ENCODE measurements at regions not wholly inside any gene's neighbourhood (a gene's known extent, or its start where the extent isn't known, plus 50 kb on each side); places are given as distances from the start of the nearest gene placed in this dataset.

GRCh38 chr2:209044307-209044706 lies 379.5 kb upstream of the MAP2 start:
- no peak for DNase-seq (ENCODE audit: low read depth, low spot score)
- in situ Hi-C loops (cut with HindIII; ENCODE audit: low pct_unique_long_range_greater_than_20kb, low sequenced_read_pairs) = no loop called here

DNA sequence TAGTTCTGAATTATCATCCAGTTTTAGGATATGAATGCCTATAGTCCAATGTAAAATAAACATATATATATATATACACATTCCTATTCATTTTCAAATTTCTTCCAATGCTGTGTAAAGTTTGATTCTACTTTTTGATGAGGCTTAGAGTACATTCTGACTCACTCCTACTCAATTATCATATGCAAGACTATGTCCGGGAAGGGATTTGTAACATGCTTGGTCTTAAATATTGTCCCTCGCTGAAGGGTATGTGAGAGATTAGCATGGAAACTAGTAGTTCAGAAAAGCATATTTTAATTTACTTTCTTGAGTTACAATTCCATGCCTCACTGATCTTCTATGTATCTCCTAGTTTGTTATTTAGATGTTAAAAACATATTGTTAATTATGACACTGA lies 377.7 kb upstream of the MAP2 start:
- DNase-seq (ENCODE audit: low read depth, low spot score) = no peak
- in situ Hi-C loops (cut with HindIII; ENCODE audit: low pct_unique_long_range_greater_than_20kb, low sequenced_read_pairs) = no loop called here

DNA sequence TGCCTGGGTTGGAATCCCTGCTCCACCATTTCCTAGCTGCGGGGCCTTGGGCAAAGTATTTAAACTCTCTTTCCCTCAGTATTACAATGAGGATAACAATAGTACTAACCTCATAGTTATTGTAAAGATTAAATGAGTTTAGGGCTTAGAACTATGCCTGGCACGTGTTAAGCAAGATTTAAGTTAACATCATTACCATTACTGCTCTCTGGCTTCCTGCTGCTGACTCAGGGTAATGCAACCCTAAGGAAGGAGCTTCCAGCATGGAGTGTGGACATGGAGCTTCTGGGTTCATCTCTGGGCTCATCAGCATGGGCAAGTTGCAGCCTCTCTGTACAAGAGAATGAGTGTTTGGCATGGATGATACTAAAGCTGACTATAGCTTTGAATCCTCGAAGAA lies 374.2 kb upstream of the MAP2 start:
- in situ Hi-C loops (cut with HindIII; ENCODE audit: low pct_unique_long_range_greater_than_20kb, low sequenced_read_pairs) = no loop called here
- DNase-seq (ENCODE audit: low read depth, low spot score) = no peak

DNA sequence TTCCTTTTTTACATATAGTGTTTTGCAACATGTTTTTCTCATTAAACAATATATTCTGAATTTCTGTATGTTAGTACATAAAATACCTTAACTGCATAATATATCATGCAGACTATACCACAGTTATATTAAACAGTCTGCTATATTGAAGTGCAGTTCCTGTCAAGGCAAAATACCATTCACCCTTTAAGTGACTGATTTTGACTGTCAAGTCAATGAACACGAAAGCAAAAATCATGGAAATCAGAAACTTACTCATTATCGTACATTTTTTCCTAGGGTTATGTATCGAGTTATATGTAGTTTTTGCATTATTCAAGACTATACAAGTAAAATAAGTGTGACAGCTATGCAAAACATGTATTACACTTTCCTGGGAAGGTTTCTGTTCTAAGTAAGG lies 361.6 kb upstream of the MAP2 start:
- in situ Hi-C loops (cut with HindIII; ENCODE audit: low pct_unique_long_range_greater_than_20kb, low sequenced_read_pairs) = no loop called here
- DNase-seq (ENCODE audit: low read depth, low spot score) = no peak

DNA sequence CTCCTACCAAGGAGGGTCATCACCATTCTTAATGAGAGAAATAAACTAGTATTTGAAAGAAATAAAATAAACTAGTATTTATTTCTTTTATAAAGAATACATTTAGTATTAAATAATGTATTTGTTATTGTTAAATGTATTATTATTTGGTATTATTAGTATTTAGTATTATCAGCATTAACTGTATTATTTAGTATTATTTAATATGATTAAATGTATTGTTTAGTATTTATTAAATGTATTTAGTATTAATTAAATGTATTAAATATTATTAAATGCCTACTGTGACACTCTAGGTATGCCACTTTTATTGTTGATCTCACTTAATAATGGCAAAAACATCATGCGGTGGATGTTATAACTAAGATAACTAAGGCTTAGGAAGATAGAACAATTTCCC lies 353.6 kb upstream of the MAP2 start:
- DNase-seq (ENCODE audit: low read depth, low spot score) = no peak
- in situ Hi-C loops (cut with HindIII; ENCODE audit: low pct_unique_long_range_greater_than_20kb, low sequenced_read_pairs) = no loop called here

GRCh38 chr2:209073151-209073550 lies 350.7 kb upstream of the MAP2 start:
- DNase-seq (ENCODE audit: low read depth, low spot score) = no peak
- in situ Hi-C loops (cut with HindIII; ENCODE audit: low pct_unique_long_range_greater_than_20kb, low sequenced_read_pairs) = no loop called here

DNA sequence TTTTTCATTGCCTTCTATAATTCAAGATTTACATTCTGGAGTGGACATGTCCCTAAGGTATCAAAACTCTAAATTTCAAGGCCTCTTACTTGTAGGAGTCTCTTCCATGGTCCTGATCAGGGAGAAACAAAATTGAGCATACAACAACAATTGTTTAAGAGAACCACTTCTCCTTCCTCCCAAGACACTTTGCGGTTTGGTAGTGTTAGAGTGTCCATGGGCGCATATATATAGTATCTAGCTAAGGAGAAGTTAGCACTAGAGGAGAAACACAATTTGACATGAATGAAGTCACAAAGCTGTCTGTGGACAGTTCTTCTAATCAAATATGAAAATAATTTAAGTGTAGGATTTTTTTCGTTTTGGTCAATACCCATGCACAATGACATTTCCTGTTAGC lies 349.1 kb upstream of the MAP2 start:
- no peak for DNase-seq (ENCODE audit: low read depth, low spot score)
- in situ Hi-C loops (cut with HindIII; ENCODE audit: low pct_unique_long_range_greater_than_20kb, low sequenced_read_pairs) = no loop called here

DNA sequence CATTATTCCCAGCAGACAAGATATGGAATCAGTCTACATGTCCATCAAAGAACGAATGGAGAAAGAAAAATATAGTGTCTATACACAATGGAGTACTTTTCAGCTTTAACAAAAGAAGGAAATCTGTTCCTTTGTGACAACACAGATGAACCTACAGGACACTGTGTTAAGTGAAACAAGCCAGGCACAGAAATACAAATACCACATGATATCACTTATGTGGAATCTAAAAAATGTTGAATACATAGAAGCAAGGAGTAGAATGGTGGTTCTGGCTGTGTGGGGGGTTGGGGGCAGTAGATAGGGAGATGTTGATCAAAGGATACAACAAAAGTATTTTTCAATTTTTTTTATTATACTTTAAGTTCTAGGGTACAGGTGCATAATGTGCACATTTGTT lies 347.7 kb upstream of the MAP2 start:
- in situ Hi-C loops (cut with HindIII; ENCODE audit: low pct_unique_long_range_greater_than_20kb, low sequenced_read_pairs) = no loop called here
- DNase-seq (ENCODE audit: low read depth, low spot score) = no peak

- in situ Hi-C loops (cut with HindIII; ENCODE audit: low pct_unique_long_range_greater_than_20kb, low sequenced_read_pairs) = no loop called here
- no peak for DNase-seq (ENCODE audit: low read depth, low spot score)
Measured at GRCh38 chr2:209086761-209087160, 337.1 kb upstream of the MAP2 start.

GRCh38 chr2:209091056-209091455 lies 332.8 kb upstream of the MAP2 start:
- DNase-seq (ENCODE audit: low read depth, low spot score) = no peak
- in situ Hi-C loops (cut with HindIII; ENCODE audit: low pct_unique_long_range_greater_than_20kb, low sequenced_read_pairs) = no loop called here

DNA sequence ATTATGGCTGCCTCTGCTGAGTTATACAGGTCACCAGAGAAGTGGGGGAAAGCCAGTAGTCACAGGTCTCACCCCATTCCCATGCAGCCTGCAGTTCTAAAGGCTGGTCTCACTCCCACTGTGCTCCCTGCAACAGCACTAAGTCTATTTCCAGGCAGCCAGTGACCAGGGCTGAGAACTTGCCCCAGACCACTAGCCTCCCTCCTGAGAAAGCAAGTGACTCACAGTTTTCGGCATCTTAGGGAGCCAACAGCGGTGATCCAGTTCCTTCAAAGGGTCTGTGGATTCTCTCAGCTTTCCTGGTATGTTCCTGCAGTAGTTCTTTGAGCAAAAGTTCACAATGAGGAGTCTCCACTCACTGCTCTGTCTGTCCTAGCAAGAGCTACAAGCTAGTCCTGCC lies 329.6 kb upstream of the MAP2 start:
- DNase-seq (ENCODE audit: low read depth, low spot score) = no peak
- in situ Hi-C loops (cut with HindIII; ENCODE audit: low pct_unique_long_range_greater_than_20kb, low sequenced_read_pairs) = no loop called here

GRCh38 chr2:209095432-209095831 lies 328.4 kb upstream of the MAP2 start:
- DNase-seq (ENCODE audit: low read depth, low spot score) = no peak
- in situ Hi-C loops (cut with HindIII; ENCODE audit: low pct_unique_long_range_greater_than_20kb, low sequenced_read_pairs) = no loop called here

- DNase-seq (ENCODE audit: low read depth, low spot score) = no peak
- in situ Hi-C loops (cut with HindIII; ENCODE audit: low pct_unique_long_range_greater_than_20kb, low sequenced_read_pairs) = no loop called here
Measured at GRCh38 chr2:209097168-209097567, 326.7 kb upstream of the MAP2 start.

GRCh38 chr2:209102319-209102718 lies 321.5 kb upstream of the MAP2 start:
- no peak for DNase-seq (ENCODE audit: low read depth, low spot score)
- in situ Hi-C loops (cut with HindIII; ENCODE audit: low pct_unique_long_range_greater_than_20kb, low sequenced_read_pairs) = no loop called here

- no peak for DNase-seq (ENCODE audit: low read depth, low spot score)
- in situ Hi-C loops (cut with HindIII; ENCODE audit: low pct_unique_long_range_greater_than_20kb, low sequenced_read_pairs) = no loop called here
Measured at GRCh38 chr2:209113026-209113425, 310.8 kb upstream of the MAP2 start.

- in situ Hi-C loops (cut with HindIII; ENCODE audit: low pct_unique_long_range_greater_than_20kb, low sequenced_read_pairs) = no loop called here
Measured at GRCh38 chr2:209114588-209115240, 309.1 kb upstream of the MAP2 start.

GRCh38 chr2:209121691-209122090 lies 302.2 kb upstream of the MAP2 start:
- no peak for DNase-seq (ENCODE audit: low read depth, low spot score)
- in situ Hi-C loops (cut with HindIII; ENCODE audit: low pct_unique_long_range_greater_than_20kb, low sequenced_read_pairs) = no loop called here

More at GRCh38 chr2:209114588-209115240, 309.1 kb upstream of the MAP2 start:
- no peak for DNase-seq (ENCODE audit: low read depth, low spot score)

DNA sequence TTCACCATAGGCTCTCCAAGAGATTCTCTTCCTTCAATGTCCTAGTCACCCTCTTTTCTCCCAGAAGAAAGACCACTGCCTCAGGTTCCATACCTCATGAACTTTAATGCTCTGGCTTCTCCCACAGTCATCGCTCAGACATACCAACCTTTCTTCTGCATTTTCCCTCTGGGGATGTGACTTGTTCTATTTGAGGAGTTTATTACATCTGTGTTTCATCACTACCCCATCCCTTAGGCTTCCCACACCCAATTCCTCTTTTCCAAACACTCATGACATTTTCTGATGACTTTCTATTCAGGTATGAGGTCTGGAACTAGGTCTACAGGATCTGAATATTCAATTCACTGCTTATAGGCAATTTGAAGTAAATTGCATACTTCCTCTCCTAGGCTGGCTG lies 298.6 kb upstream of the MAP2 start:
- in situ Hi-C loops (cut with HindIII; ENCODE audit: low pct_unique_long_range_greater_than_20kb, low sequenced_read_pairs) = no loop called here
- DNase-seq (ENCODE audit: low read depth, low spot score) = no peak

DNA sequence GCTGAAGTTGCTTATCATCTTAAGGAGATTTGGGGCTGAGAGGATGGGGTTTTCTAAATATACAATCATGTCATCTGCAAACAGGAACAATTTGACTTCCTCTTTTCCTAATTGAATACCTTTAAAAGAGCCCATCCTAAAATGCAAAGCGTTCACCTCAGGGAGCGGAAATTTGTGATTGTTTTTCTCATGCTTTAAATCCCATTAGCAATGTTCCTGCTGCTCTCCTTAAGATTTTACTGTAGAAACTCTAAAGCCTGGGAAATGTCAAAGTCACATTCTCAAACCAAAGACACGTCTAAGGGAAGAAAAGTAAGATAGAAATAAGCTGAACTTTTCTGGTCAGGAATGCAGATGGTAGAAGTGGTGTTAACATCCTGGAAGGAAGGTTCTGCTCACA lies 285.8 kb upstream of the MAP2 start:
- in situ Hi-C loops (cut with HindIII; ENCODE audit: low pct_unique_long_range_greater_than_20kb, low sequenced_read_pairs) = no loop called here
- DNase-seq (ENCODE audit: low read depth, low spot score) = no peak

DNA sequence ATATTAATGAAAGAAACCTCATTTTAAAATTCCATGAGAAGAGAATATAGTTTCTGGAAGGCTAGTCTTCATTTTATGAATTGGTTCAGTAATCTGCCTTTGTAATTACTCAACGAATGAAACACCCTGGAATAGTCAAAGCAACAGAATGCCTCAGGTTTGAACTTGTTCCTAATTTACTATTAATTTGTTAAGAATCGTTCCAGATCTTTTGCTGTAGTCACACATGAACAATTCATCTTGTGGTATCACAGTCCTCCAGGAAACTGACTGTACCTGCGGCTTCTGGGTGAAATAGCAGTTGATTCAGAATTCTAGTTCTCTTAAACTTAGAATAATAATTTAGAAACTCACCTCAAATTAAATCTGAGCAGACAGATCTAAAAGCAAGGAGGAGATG lies 282.7 kb upstream of the MAP2 start:
- in situ Hi-C loops (cut with HindIII; ENCODE audit: low pct_unique_long_range_greater_than_20kb, low sequenced_read_pairs) = no loop called here
- DNase-seq (ENCODE audit: low read depth, low spot score) = no peak

Measured in SK-MEL-5 (cell line).